Jurkat, Clone E6-1 (cell line): ENCODE measurements at regions not wholly inside any gene's neighbourhood (a gene's known extent, or its start where the extent isn't known, plus 50 kb on each side); places are given as distances from the start of the nearest gene placed in this dataset.
"Not testable (repeated sequence)": the region's sequence is repeated elsewhere in the genome, so short reads cannot be mapped to it uniquely, and the experiment has no call there.

ENCODE experiments used
- DNase-seq: peaks from one replicate; pipeline ENCODE4 v3.0.0-alpha.2; 2011; ENCODE audit warnings: low read depth, low spot score
- H3K4me3 ChIP-seq: 2 replicates; pipeline ENCODE4 v1.5.1; 2011; ENCODE audit warnings: mild to moderate bottlenecking, low read length, control low read depth, moderate library complexity

DNA sequence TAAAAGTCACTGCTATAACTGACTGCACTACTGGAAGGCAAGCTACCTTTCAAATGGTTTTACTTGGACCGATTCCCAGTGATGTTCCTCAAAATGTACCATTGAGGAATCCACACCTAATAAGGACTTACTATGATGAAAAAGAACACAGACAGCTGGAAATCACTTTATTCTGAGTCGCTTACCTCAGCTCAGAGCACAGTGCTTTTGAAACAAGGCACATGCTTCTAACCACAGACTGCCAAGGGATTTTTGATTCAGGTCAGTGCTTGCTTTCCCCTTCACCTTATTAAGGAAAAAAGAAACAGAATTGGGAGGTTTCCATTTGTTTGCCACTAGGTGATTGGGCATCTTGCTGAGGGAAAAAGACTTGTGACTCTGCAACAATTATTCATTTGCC, 707.5 kb upstream of the FSHR start:
- no peak overlapping the region for H3K4me3 ChIP-seq
- DNase-seq = no peak

GRCh38 chr2:49860834-49861233, 706.5 kb upstream of the FSHR start:
- no peak for DNase-seq
- H3K4me3 ChIP-seq = no peak overlapping the region

DNA sequence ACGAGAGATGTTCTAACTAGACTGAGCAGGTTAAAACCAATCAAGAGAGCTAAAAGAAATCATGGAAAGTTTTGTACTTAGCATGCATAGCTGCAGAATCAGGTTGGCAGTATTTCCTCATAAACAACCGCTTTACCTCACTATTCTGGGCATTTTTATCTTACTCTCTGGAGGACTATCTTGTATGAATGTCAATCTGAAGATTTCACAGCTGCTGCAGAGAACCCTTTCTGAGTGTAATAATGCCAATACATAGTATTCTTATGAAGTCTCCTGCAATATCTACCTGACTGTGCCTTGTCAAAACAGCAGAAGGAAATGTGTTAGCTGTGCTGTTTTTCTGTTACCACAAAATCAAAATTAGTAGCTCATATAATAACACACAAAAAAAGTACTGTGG, 705.9 kb upstream of the FSHR start:
- no peak for DNase-seq
- H3K4me3 ChIP-seq = no peak overlapping the region

DNA sequence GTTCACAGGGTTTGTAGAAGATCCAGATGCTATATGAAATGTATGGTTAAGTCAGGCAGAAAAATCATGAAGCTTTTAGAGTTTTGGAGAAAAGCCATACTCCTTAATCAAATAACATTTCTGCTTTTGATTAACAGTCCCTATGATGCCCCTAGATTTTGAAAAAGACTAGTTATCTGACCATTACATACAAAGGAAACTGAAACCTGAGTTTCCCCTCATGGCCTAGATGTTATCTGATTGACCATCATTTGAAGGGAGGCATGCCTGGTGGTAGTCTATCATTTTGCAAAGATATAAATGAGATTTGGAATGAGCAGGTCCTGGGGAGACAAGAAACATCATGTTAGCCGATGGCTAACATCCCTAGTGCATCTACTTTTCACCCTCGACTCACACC, 704.3 kb upstream of the FSHR start:
- DNase-seq = no peak
- H3K4me3 ChIP-seq = no peak overlapping the region

DNA sequence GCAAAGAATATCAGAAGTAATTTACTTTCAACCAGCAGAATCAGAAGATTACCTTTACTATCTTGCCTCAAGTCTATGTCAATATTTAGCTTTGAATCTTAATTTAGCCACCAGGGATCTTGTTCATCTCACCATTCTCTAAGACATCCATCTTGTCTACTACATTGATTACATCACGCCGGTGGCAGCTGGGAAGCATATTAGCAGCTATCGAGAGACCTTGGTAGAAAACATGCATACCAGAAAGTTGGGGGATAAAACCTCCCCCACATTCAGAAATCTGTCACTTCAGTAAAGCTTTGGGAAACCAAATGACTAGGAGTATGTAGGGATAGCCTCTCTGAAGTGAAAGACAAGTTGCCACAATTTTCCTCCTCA, 703.8 kb upstream of the FSHR start:
- no peak for DNase-seq
- H3K4me3 ChIP-seq = no peak overlapping the region

DNA sequence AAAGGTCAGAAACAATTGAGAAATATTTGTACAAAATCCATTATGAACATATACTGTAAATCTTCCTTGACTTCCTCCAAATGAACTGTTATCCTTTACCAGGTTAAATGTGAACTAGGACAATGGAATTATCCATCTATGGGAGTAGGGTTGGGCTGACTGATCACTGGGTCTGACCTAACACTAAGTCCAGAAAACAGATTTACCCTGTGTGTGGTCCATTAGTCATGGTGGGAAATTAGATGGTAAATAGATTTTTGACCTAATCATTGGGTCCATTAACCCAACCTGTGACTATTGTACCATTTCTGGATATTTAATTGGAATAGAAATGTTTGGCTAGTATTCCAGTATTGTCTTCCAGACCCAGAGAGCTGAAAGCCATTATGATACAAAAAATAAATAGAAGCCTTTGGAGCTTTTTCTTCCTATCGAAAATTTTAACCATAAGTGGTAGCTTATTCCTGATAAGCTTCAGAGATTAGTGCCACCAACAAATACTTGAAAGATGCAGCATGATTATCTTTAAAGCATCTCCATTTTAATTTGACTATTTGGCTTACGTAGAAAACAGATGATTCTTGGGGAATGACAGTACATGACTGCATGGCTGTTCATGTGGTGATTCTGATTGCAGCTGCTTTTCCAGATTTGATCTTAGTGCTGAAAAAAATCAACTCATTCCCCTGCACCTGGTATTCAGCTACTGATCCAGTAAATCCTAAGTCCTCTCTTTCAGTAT, 703.2 kb upstream of the FSHR start:
- no peak for DNase-seq
- H3K4me3 ChIP-seq = no peak overlapping the region

- DNase-seq = no peak
Measured at GRCh38 chr2:49845671-49846070, 691.4 kb upstream of the FSHR start.

GRCh38 chr2:49845021-49845420, 690.7 kb upstream of the FSHR start:
- DNase-seq = no peak
- H3K4me3 ChIP-seq = no peak overlapping the region

More at GRCh38 chr2:49845671-49846070, 691.4 kb upstream of the FSHR start:
- H3K4me3 ChIP-seq = no peak overlapping the region

GRCh38 chr2:49844113-49844512, 689.8 kb upstream of the FSHR start:
- not testable (repeated sequence) for DNase-seq, H3K4me3 ChIP-seq

GRCh38 chr2:49843314-49843713, 689.0 kb upstream of the FSHR start:
- H3K4me3 ChIP-seq = no peak overlapping the region
- DNase-seq = no peak

- no peak overlapping the region for H3K4me3 ChIP-seq
- DNase-seq = no peak
Measured at GRCh38 chr2:49840428-49840975, 686.2 kb upstream of the FSHR start.

DNA sequence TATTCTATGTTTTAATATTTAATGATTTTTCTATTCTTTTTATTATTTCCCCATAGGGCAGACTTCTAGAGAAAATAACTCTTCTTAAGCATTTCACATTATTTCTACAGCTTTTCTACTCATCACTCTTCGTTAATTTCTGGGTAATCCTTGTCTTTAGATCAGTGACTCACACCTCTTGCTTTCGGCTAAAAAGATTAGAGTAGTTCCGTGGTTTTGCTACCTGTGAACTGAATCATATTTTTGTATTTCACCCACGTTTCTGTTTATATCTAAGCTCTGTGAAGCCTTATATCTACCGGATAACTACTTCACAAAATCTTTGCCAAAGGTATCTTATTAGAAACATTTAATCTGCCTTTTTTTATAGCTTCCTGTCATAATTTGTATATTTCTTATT, 685.5 kb upstream of the FSHR start:
- no peak overlapping the region for H3K4me3 ChIP-seq
- DNase-seq = no peak

GRCh38 chr2:49837561-49838293, 683.4 kb upstream of the FSHR start:
- no peak overlapping the region for H3K4me3 ChIP-seq
- DNase-seq = no peak

GRCh38 chr2:49836017-49836416, 681.7 kb upstream of the FSHR start:
- DNase-seq = no peak
- H3K4me3 ChIP-seq = no peak overlapping the region

GRCh38 chr2:49834433-49834832, 680.1 kb upstream of the FSHR start:
- no peak overlapping the region for H3K4me3 ChIP-seq
- DNase-seq = no peak

GRCh38 chr2:49832555-49832954, 678.2 kb upstream of the FSHR start:
- DNase-seq = no peak
- no peak overlapping the region for H3K4me3 ChIP-seq

- no peak for DNase-seq
- no peak overlapping the region for H3K4me3 ChIP-seq
Measured at GRCh38 chr2:49831698-49832367, 677.5 kb upstream of the FSHR start.

DNA sequence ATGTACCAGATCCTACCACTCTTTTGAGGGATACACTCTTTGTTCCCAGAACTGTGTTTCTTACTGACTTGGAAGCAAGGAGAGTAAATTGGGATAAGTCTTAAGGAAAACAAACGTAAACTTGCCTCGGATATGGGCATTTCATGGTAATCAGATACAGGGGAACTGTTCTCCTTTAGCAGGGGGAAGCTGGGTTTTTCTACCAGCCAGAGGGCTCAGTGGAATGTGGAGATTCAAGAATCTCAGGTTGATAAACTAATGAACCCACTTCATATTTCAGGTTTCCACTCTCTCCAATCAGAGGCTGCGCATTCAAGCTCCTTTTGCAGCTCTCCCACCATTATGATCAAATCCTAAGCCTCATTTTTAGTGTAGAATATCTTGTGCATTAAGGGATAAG, 676.5 kb upstream of the FSHR start:
- H3K4me3 ChIP-seq = no peak overlapping the region
- no peak for DNase-seq

GRCh38 chr2:49827366-49827765, 673.1 kb upstream of the FSHR start:
- DNase-seq = no peak
- no peak overlapping the region for H3K4me3 ChIP-seq

- no peak for DNase-seq
- no peak overlapping the region for H3K4me3 ChIP-seq
Measured at GRCh38 chr2:49813208-49813607, 658.9 kb upstream of the FSHR start.
